H1 (cell line): ENCODE measurements at regions not wholly inside any gene's neighbourhood (a gene's known extent, or its start where the extent isn't known, plus 50 kb on each side); places are given as distances from the start of the nearest gene placed in this dataset.

ENCODE experiments used
- CTCF ChIA-PET: fragments of 300-600 bp; sonication (Branson Sonifier 250); formaldehyde crosslinking; loops from one replicate; lab custom pipeline; 2021; ENCODE audit not compliant: partially characterized antibody; lab: Charles Lee
- POLR2A ChIA-PET: fragments of 300-600 bp; sonication (Branson Sonifier 250); formaldehyde crosslinking; loops from one replicate; lab custom pipeline; 2021; ENCODE audit warnings: inconsistent platforms; ENCODE audit not compliant: partially characterized antibody; lab: Charles Lee
- DNase-seq, 2 experiments: peaks; one replicate each; pipeline versions ENCODE4 v3.0.0 to v3.0.0-alpha.2; 2010 to 2022; ENCODE audit warnings: low spot score in 2 of 2, low read depth in 1 of 2, mixed read lengths in 1 of 2
- FAIRE-seq: peaks from 2 replicates; lab custom pipeline; 2011; peaks lifted over from hg19 to GRCh38; lab: Jason Lieb, UNC
- H2AFZ ChIP-seq: 2 replicates; pipeline ENCODE4 v1.8.1; 2012; ENCODE audit warnings: low read length, inconsistent platforms
- H2AK5ac ChIP-seq: 2 replicates; pipeline ENCODE4 v1.6.1; 2013; ENCODE audit warnings: low read depth, low read length
- H2BK120ac ChIP-seq: replicated peaks from 2 replicates; pipeline ENCODE3; 2013; ENCODE audit warnings: low read depth, low read length, inconsistent platforms
- H2BK12ac ChIP-seq: 2 replicates; pipeline ENCODE4 v1.6.1; 2013; ENCODE audit warnings: low read depth, low read length
- H2BK15ac ChIP-seq: 2 replicates; pipeline ENCODE4 v1.6.1; 2013; ENCODE audit warnings: low read length
- H2BK20ac ChIP-seq: 2 replicates; pipeline ENCODE4 v1.6.1; 2013; ENCODE audit warnings: low read length
- H2BK5ac ChIP-seq: 2 replicates; pipeline ENCODE4 v1.6.1; 2013; ENCODE audit warnings: low read depth, low read length
- H3K14ac ChIP-seq: 2 replicates; pipeline ENCODE4 v1.6.1; 2013; ENCODE audit warnings: inconsistent platforms; ENCODE audit not compliant: insufficient read length
- H3K18ac ChIP-seq: 2 replicates; pipeline ENCODE4 v1.6.1; 2013; ENCODE audit warnings: low read length; ENCODE audit errors: extremely low read depth
- H3K23ac ChIP-seq: 2 replicates; pipeline ENCODE4 v1.6.1; 2013; ENCODE audit warnings: inconsistent platforms; ENCODE audit not compliant: insufficient read length
- H3K23me2 ChIP-seq: 2 replicates; pipeline ENCODE4 v1.6.1; 2013; ENCODE audit warnings: low read depth, low read length
- H3K27ac ChIP-seq: 2 replicates; pipeline ENCODE4 v1.6.1; 2011; ENCODE audit warnings: low read depth, low read length, inconsistent platforms
- H3K27me3 ChIP-seq, 4 experiments: replicated peaks in 1 of 4; 1 replicate in 1 of 4; 2 replicates in 3 of 4; pipeline versions ENCODE4 v1.6.1 to v1.8.1; 2011 to 2013; ENCODE audit warnings: low read length in 3 of 4, mild to moderate bottlenecking in 3 of 4, inconsistent platforms in 2 of 4, mixed read lengths in 2 of 4, moderate library complexity in 1 of 4; ENCODE audit not compliant: control insufficient read depth in 3 of 4, insufficient read depth in 3 of 4; ENCODE audit errors: extremely low read depth in 1 of 4
- H3K36me3 ChIP-seq, 4 experiments: 2 replicates each; pipeline versions ENCODE4 v1.6.1 to v1.8.1; 2011 to 2013; ENCODE audit warnings: mild to moderate bottlenecking in 4 of 4, low read length in 3 of 4, moderate library complexity in 2 of 4, control low read depth in 1 of 4, inconsistent platforms in 1 of 4; ENCODE audit not compliant: insufficient read depth in 4 of 4, control insufficient read depth in 2 of 4
- H3K4ac ChIP-seq: replicated peaks from 2 replicates; pipeline ENCODE3; 2013; ENCODE audit warnings: low read length, low read depth, mixed read lengths, inconsistent platforms; ENCODE audit not compliant: insufficient read length
- H3K4me1 ChIP-seq, 4 experiments: replicated peaks in 1 of 4; 1 replicate in 1 of 4; 2 replicates in 3 of 4; pipeline versions ENCODE4 v1.6.1 to v1.8.1; 2011 to 2013; ENCODE audit warnings: low read length in 3 of 4, inconsistent platforms in 2 of 4, mixed read lengths in 1 of 4; ENCODE audit not compliant: insufficient read depth in 4 of 4, control insufficient read depth in 3 of 4
- H3K4me2 ChIP-seq, 2 experiments: 2 replicates each; pipeline versions ENCODE4 v1.6.1 to v1.8.1; 2011 to 2013; ENCODE audit warnings: low read depth in 2 of 2, low read length in 2 of 2, control low read depth in 1 of 2, inconsistent platforms in 1 of 2, mild to moderate bottlenecking in 1 of 2; ENCODE audit not compliant: insufficient read depth in 1 of 2
- H3K4me3 ChIP-seq, 4 experiments: fragments of 200-600, 300-600 bp in 1 of 4; sonication (generic), shearing (Covaris generic), sonication (Bioruptor Twin) in 1 of 4; 2 replicates each; pipeline versions ENCODE4 v1.5.1 to v1.8.1; 2011 to 2016; ENCODE audit warnings: low read length in 4 of 4, low read depth in 3 of 4, control low read depth in 2 of 4, inconsistent platforms in 2 of 4, mild to moderate bottlenecking in 2 of 4, mixed read lengths in 1 of 4, moderate library complexity in 1 of 4; ENCODE audit not compliant: insufficient read depth in 2 of 4; ENCODE audit errors: extremely low read depth in 1 of 4
- H3K56ac ChIP-seq: replicated peaks from 2 replicates; pipeline ENCODE3; 2013; ENCODE audit warnings: low read depth, mild to moderate bottlenecking, mixed read lengths, low read length, inconsistent platforms; ENCODE audit not compliant: insufficient read length
- H3K79me1 ChIP-seq: 2 replicates; pipeline ENCODE4 v1.6.1; 2013; ENCODE audit warnings: low read depth, low read length, control low read depth
- H3K79me2 ChIP-seq, 2 experiments: 2 replicates each; pipeline versions ENCODE4 v1.6.1 to v1.8.1; 2012 to 2013; ENCODE audit warnings: low read length in 2 of 2, mild to moderate bottlenecking in 2 of 2, inconsistent platforms in 1 of 2; ENCODE audit not compliant: insufficient read depth in 2 of 2, control insufficient read depth in 1 of 2
- H3K9ac ChIP-seq, 4 experiments: replicated peaks in 1 of 4; 1 replicate in 1 of 4; 2 replicates in 3 of 4; pipeline versions ENCODE4 v1.6.1 to v1.8.1; 2011 to 2013; ENCODE audit warnings: low read depth in 3 of 4, low read length in 3 of 4, control low read depth in 2 of 4, mild to moderate bottlenecking in 2 of 4, moderate library complexity in 2 of 4, inconsistent platforms in 1 of 4; ENCODE audit errors: extremely low read depth in 1 of 4
- H3K9me3 ChIP-seq, 2 experiments: 2 replicates each; pipeline versions ENCODE4 v1.6.1 to v1.8.1; 2012 to 2013; ENCODE audit warnings: mild to moderate bottlenecking in 2 of 2, moderate library complexity in 2 of 2, control low read depth in 1 of 2, inconsistent platforms in 1 of 2, low read depth in 1 of 2, low read length in 1 of 2, mixed read lengths in 1 of 2; ENCODE audit not compliant: insufficient read depth in 2 of 2
- H4K20me1 ChIP-seq, 2 experiments: replicated peaks in 1 of 2; 2 replicates each; pipeline versions ENCODE3 to v1.8.1; 2011 to 2013; ENCODE audit warnings: inconsistent platforms in 2 of 2, low read length in 2 of 2, mild to moderate bottlenecking in 1 of 2; ENCODE audit not compliant: insufficient read depth in 2 of 2, control insufficient read depth in 1 of 2
- H4K5ac ChIP-seq: 2 replicates; pipeline ENCODE4 v1.6.1; 2013; ENCODE audit warnings: low read length, low read depth, mixed read lengths, inconsistent platforms; ENCODE audit not compliant: insufficient read length
- H4K8ac ChIP-seq: 2 replicates; pipeline ENCODE4 v1.8.0; 2013; ENCODE audit warnings: mild to moderate bottlenecking, moderate library complexity, low read length, inconsistent platforms; ENCODE audit not compliant: insufficient read depth; ENCODE audit errors: extremely low read depth
- H4K91ac ChIP-seq: replicated peaks from 2 replicates; pipeline ENCODE3; 2013; ENCODE audit warnings: low read length, mixed read lengths, inconsistent platforms; ENCODE audit not compliant: insufficient read length
- BACH1 ChIP-seq: IDR thresholded peaks from 2 replicates; pipeline ENCODE4 v1.6.1; 2012; ENCODE audit warnings: low read length, improper control_type of control experiment
- HDAC2 ChIP-seq, 2 experiments: fragments of 300-600 bp in 1 of 2; sonication (generic) in 1 of 2; IDR thresholded peaks; 2 replicates each; pipeline ENCODE4 v1.6.1; 2011 to 2012; ENCODE audit warnings: low read depth in 2 of 2, low read length in 2 of 2, mild to moderate bottlenecking in 2 of 2, moderate library complexity in 2 of 2, borderline replicate concordance in 1 of 2, inconsistent platforms in 1 of 2
- JUND ChIP-seq: IDR thresholded peaks from 2 replicates; pipeline ENCODE4 v1.6.1; 2011; ENCODE audit warnings: mild to moderate bottlenecking, improper control_type of control experiment, low read length
- WGBS, 2 experiments: shearing (Covaris generic) in 1 of 2; methylation state at CpG; one replicate each; pipeline versions ENCODE4 v1.1.6 to v1.1.7; 2013 to 2015; ENCODE audit warnings: low lambda C conversion rate in 2 of 2, mixed read lengths in 2 of 2, inconsistent platforms in 1 of 2, low coverage in 1 of 2, missing lambda C conversion rate in 1 of 2; ENCODE audit not compliant: insufficient replicate concordance in 2 of 2, insufficient coverage in 1 of 2, insufficient read length in 1 of 2; ENCODE audit errors: extremely low coverage in 1 of 2, missing lambda C conversion rate in 1 of 2; 5-methylcytosine and 5-hydroxymethylcytosine counted together

DNA sequence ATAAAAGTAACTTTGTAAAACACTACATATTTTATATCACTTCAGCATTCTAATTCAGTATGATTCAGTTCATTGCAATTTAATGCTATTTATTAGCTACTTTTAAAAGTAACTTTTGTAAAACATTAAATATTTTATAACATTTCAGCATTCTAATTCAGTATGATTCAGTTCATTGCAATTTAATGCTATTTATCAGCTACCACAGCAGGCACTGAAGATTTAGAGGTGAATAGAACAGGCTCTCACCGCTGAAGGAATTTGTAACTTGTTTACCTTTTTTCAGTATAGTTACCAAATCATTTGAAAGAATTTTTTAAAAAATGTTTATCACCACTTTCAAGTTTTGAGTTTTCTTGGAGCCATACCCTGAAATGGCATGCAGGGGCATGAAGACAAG, 266.4 kb upstream of the DAB2 start:
- CTCF ChIA-PET: interaction anchor here (0.7 to 3.3 kb wide), 20 partner anchors 11 to 454 kb away, joined by 3 to 15 read pairs (median 4); no protein-coding TSS in a partner anchor

More for the DNA sequence above, 266.4 kb upstream of the DAB2 start:
- H2BK120ac ChIP-seq: no peak overlapping the region
- H2BK20ac ChIP-seq: no peak overlapping the region
- H3K27ac ChIP-seq: no peak overlapping the region
- no peak overlapping the region for H3K4me2 ChIP-seq
- H3K4ac ChIP-seq: no peak overlapping the region
- peaks cover 0 to 2% (median 0%) of the 10 kb centered on the region in 4 experiments; a peak in 1 of 8 replicates for H3K36me3 ChIP-seq
- H3K9ac ChIP-seq: no peak overlapping the region
- H4K91ac ChIP-seq: no peak overlapping the region
- H3K9me3 ChIP-seq: peaks cover 13 to 14% of the 10 kb centered on the region in 2 experiments
- no peak overlapping the region for H2BK15ac ChIP-seq
- TF ChIP-seq BACH1 (no peak), JUND (no peak), HDAC2 (IDR thresholded peaks at IDR 0.05; ENCODE audit: borderline replicate concordance in 1 of 2, low read depth in 2 of 2, low read length in 2 of 2) (no peak)
- H3K4me3 ChIP-seq: no peak overlapping the region
- no peak overlapping the region for H4K5ac ChIP-seq
- no peak overlapping the region for H3K14ac ChIP-seq
- H2AK5ac ChIP-seq: no peak overlapping the region
- H3K56ac ChIP-seq: no peak overlapping the region
- no peaks in the 10 kb centered on the region for H3K79me2 ChIP-seq
- H4K8ac ChIP-seq: no peak overlapping the region
- no peaks in the 10 kb centered on the region for H3K27me3 ChIP-seq
- H2BK12ac ChIP-seq: no peak overlapping the region
- H4K20me1 ChIP-seq: no peaks in the 10 kb centered on the region
- H3K18ac ChIP-seq: no peak overlapping the region
- no peak overlapping the region for H2AFZ ChIP-seq
- FAIRE-seq: no peak
- DNase-seq: no peak
- H3K79me1 ChIP-seq: no peaks in the 10 kb centered on the region
- H2BK5ac ChIP-seq: no peak overlapping the region
- no peak overlapping the region for H3K23ac ChIP-seq
- WGBS, 2 experiments: 95% methylated on average over 1 of the region's 1 CpG; no CpG with 5 or more reads in 1 of the 2 experiments
- POLR2A ChIA-PET: no interaction called here
- H3K23me2 ChIP-seq: no peaks in the 10 kb centered on the region
- no peaks in the 10 kb centered on the region for H3K4me1 ChIP-seq
